Astrocyte of the spinal cord (primary cell): ENCODE measurements at regions not wholly inside any gene's neighbourhood (a gene's known extent, or its start where the extent isn't known, plus 50 kb on each side); places are given as distances from the start of the nearest gene placed in this dataset.

Experiments
- DNase-seq: peaks from one replicate; pipeline ENCODE4 v3.0.0; 2011; ENCODE audit warnings: low read depth, low spot score
- H3K4me3 ChIP-seq: 2 replicates; pipeline ENCODE4 v1.5.1; 2011; ENCODE audit warnings: low read depth, mild to moderate bottlenecking, low read length, moderate library complexity
- CTCF ChIP-seq: IDR thresholded peaks from 2 replicates; pipeline ENCODE4 v1.5.1; 2012; ENCODE audit warnings: low read depth, mild to moderate bottlenecking, low read length, inconsistent platforms
- in situ Hi-C: cut with HindIII; loops from 2 replicates; pipeline ENCODE4 v1.10.0; 2017; ENCODE audit warnings: low sequenced_read_pairs

- TF ChIP-seq CTCF, result no peak
- DNase-seq, result no peak
- H3K4me3 ChIP-seq, result no peak overlapping the region
- in situ Hi-C loops, result no loop called here
Observed at GRCh38 chr5:53397141-53397757, 83.2 kb upstream of the FST start.

GRCh38 chr5:53397845-53398244 lies 82.6 kb upstream of the FST start:
- peak; percentile 75 for DNase-seq
- in situ Hi-C loops, result no loop called here
- no peak overlapping the region for H3K4me3 ChIP-seq
- no peak for TF ChIP-seq CTCF

GRCh38 chr5:53399926-53400697 lies 80.3 kb upstream of the FST start:
- in situ Hi-C loops, result no loop called here
- TF ChIP-seq CTCF, result no peak
- DNase-seq, result no peak
- no peak overlapping the region for H3K4me3 ChIP-seq

- DNase-seq, result peak; percentile 37
- H3K4me3 ChIP-seq, result no peak overlapping the region
- no peak for TF ChIP-seq CTCF
- in situ Hi-C loops, result no loop called here
Observed at GRCh38 chr5:53403291-53403690, 77.1 kb upstream of the FST start.

- in situ Hi-C loops, result no loop called here
- no peak for DNase-seq
- no peak for TF ChIP-seq CTCF
- H3K4me3 ChIP-seq, result no peak overlapping the region
Observed at GRCh38 chr5:53403758-53404157, 76.7 kb upstream of the FST start.

GRCh38 chr5:53405396-53405795 lies 75.0 kb upstream of the FST start:
- no peak for TF ChIP-seq CTCF
- no peak for DNase-seq
- no peak overlapping the region for H3K4me3 ChIP-seq
- in situ Hi-C loops, result no loop called here
